ENCODE measurements at regions not wholly inside any gene's neighbourhood (a gene's known extent, or its start where the extent isn't known, plus 50 kb on each side); places are given as distances from the start of the nearest gene placed in this dataset.

DNA sequence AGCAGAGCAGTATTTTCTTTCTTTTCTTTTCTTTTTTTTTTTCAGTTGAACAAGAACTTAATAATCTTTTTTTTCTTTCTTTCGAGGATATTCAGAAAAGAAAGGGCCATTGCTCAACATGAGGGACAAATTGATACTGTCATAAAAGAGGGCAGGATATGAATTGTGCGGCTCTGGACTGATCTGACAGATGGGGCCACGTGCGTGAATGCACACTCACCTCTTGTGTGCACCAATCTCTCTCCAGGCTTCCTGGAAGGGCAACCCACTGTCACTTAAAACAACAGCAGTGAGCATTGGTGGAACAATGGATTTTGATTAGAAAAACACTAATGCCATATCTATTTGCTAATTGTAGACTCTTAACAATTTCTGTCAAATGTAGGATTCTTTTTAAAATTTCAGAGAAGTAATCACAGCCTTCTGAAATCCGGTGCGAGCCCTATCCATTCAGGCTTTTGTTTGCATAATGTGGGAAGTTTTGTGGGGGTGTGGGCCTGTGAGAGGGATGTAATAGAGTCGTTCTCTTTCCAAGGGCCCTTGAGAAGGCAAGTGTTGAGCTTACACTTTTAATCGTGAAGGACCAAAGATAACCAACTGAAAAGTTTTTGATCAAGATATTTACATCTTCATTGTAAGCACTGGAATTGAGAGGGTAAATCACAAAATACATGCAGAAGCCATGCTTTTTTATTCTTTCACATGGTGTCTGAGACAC is 298.8 kb downstream of the SP3 start (continued):
- no peak for TF ChIP-seq SUZ12 (IDR thresholded peaks at IDR 0.05; ENCODE audit: low read length)
- TF ChIP-seq JUN (IDR thresholded peaks at IDR 0.05; ENCODE audit: low read depth, low read length), result no peak
- TF ChIP-seq KDM1A (IDR thresholded peaks at IDR 0.05; ENCODE audit: borderline replicate concordance, low read length), result no peak
- TF ChIP-seq YY1 (IDR thresholded peaks at IDR 0.05; ENCODE audit: low read depth, low read length), result no peak
- TF ChIP-seq, protein P1, sequence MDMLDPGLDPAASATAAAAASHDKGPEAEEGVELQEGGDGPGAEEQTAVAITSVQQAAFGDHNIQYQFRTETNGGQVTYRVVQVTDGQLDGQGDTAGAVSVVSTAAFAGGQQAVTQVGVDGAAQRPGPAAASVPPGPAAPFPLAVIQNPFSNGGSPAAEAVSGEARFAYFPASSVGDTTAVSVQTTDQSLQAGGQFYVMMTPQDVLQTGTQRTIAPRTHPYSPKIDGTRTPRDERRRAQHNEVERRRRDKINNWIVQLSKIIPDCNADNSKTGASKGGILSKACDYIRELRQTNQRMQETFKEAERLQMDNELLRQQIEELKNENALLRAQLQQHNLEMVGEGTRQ (IDR thresholded peaks at IDR 0.05; ENCODE audit: low read length), result no peak
- no peak for TF ChIP-seq SP4 (IDR thresholded peaks at IDR 0.05; ENCODE audit: low read length)
- TF ChIP-seq SIRT6 (IDR thresholded peaks at IDR 0.05; ENCODE audit: low read length), result no peak
